ENCODE measurements at regions not wholly inside any gene's neighbourhood (a gene's known extent, or its start where the extent isn't known, plus 50 kb on each side); places are given as distances from the start of the nearest gene placed in this dataset.
A peak's percentile ranks its signal among the peaks of the same experiment; 100 is the strongest.

DNA sequence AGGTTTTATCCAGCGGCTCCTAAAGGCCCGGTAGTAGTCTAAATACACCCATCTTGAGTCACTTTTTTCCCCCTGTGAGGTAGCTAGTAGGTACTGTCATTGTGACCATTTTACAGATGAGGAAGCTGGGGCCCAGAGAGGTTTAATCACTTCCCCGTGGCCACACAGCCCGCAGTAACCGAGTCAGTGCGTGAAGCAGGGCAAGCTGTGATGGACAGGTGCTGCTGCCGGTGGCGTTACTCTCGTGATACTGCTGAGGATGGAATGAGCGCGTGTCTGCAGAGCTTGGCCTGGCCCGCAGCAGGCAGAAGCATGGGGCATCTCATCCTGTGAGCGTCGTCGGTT, 226.3 kb upstream of the CIBAR2 start:
- Histone ChIP-seq H3K4me1 (ENCODE audit: control insufficient read depth, insufficient read depth, low read length) (no peaks in the 10 kb centered on the region), H3K4me3 (ENCODE audit: low read length) (no peak overlapping the region), H3K27ac (ENCODE audit: low read length) (no peak overlapping the region), H3K27me3 (ENCODE audit: control insufficient read depth, insufficient read depth) (no peaks in the 10 kb centered on the region), H3K9me3 (ENCODE audit: control insufficient read depth, low read length) (no peaks in the 10 kb centered on the region)
- ATAC-seq (no peak), DNase-seq (peak in 1 of 3 donors; percentile 35)
- intact Hi-C loops (cut with DNase I): no loop called here
- WGBS: 93% methylated on average over 15 of the region's 15 CpGs

GRCh38 chr16:85338989-85339685, 226.9 kb upstream of the CIBAR2 start:
- 85% methylated on average over 24 of the region's 24 CpGs for WGBS
- Histone ChIP-seq H3K9me3 (ENCODE audit: control insufficient read depth, low read length) (no peaks in the 10 kb centered on the region), H3K27me3 (ENCODE audit: control insufficient read depth, insufficient read depth) (no peaks in the 10 kb centered on the region), H3K4me1 (ENCODE audit: control insufficient read depth, insufficient read depth, low read length) (no peaks in the 10 kb centered on the region), H3K4me3 (ENCODE audit: low read length) (no peak overlapping the region), H3K27ac (ENCODE audit: low read length) (no peak overlapping the region)
- no peak for ATAC-seq
- DNase-seq: peak in 1 of 3 donors; percentile 56
- intact Hi-C loops (cut with DNase I): no loop called here

DNA sequence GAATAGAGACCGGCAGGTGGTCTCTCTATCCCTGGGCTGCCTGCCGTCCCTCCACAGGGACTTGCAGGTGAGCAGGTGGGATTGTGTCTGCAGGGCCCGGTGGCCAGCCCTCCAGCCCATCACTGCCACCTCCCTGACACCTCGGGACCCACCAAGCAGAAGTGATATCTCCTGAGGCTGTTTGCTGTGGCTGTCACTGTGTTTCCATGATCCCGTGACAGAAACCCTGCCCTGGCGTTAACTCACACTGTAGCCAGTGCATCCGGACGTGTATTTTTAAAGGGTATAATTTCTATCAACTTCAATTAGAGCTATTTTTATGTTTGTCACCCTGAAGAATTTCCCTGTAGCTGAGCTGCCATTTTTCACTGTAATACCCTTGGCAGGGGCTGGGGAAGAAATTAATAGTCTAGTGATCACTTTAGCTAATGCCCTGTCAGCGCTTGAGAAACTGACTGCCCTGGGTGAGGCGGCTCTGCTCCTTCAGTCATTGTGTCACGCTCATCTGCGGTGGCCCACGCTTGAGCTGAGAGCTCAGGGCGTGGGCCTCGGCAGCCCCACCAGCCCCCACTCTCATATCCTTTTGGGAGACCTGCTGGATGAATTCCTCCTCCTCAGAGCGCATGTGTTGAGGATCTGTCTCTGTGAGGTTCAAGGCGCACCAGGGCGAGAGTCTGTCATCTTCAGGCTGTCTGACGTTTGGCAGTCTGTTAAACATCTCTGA, 229.9 kb upstream of the CIBAR2 start:
- Histone ChIP-seq H3K4me3 (ENCODE audit: low read length) (no peak overlapping the region), H3K27ac (ENCODE audit: low read length) (no peak overlapping the region), H3K27me3 (ENCODE audit: control insufficient read depth, insufficient read depth) (no peaks in the 10 kb centered on the region), H3K9me3 (ENCODE audit: control insufficient read depth, low read length) (no peaks in the 10 kb centered on the region), H3K4me1 (ENCODE audit: control insufficient read depth, insufficient read depth, low read length) (no peaks in the 10 kb centered on the region)
- peak in 1 of 3 donors; percentile 26 for DNase-seq
- no peak for ATAC-seq
- WGBS: 75% methylated on average over 19 of the region's 19 CpGs
- intact Hi-C loops (cut with DNase I): no loop called here

- no peak overlapping the region for H3K27ac ChIP-seq (ENCODE audit: low read length)
- no peaks in the 10 kb centered on the region for H3K9me3 ChIP-seq (ENCODE audit: control insufficient read depth, low read length)
- intact Hi-C loops (cut with DNase I): no loop called here
- no peaks in the 10 kb centered on the region for H3K27me3 ChIP-seq (ENCODE audit: control insufficient read depth, insufficient read depth)
- no peak overlapping the region for H3K4me3 ChIP-seq (ENCODE audit: low read length)
- ATAC-seq (no peak), DNase-seq (peak in 1 of 3 donors; percentile 31)
- WGBS: 88% methylated on average over 17 of the region's 17 CpGs
- H3K4me1 ChIP-seq (ENCODE audit: control insufficient read depth, insufficient read depth, low read length): no peaks in the 10 kb centered on the region
Measured at GRCh38 chr16:85344502-85345128, 232.3 kb upstream of the CIBAR2 start.

DNA sequence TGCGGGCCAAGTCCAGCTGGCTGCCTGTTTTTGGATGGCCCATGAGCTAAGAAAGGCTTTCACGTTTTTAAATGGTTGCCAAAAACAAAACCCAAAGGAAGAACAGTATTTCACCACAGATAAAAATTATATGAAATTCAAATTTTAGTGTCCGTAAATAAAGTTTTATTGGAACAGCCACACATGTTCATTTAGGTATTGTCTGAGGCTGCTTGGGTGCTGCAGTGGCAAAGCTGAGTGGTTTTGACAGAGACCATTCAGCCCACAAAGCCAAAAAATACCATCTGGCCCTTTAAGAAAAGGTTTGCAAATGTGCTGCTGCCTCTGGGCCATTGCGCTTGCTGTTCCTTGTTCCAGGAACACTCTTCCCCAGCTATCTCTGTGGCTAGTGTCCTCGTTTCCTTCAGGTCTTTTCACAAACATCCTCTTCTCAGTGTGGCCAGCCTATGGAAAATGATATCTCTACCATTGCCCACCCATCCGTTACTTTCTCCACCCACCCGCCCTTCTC, 232.9 kb upstream of the CIBAR2 start:
- WGBS: 82% methylated on average over 7 of the region's 7 CpGs
- intact Hi-C loops (cut with DNase I): no loop called here
- H3K27ac ChIP-seq (ENCODE audit: low read length): no peak overlapping the region

GRCh38 chr16:85346404-85347212, 234.3 kb upstream of the CIBAR2 start:
- Histone ChIP-seq H3K9me3 (ENCODE audit: control insufficient read depth, low read length) (no peaks in the 10 kb centered on the region), H3K4me3 (ENCODE audit: low read length) (no peak overlapping the region), H3K27ac (ENCODE audit: low read length) (no peak overlapping the region), H3K4me1 (ENCODE audit: control insufficient read depth, insufficient read depth, low read length) (peaks cover 6% of the 10 kb centered on the region), H3K27me3 (ENCODE audit: control insufficient read depth, insufficient read depth) (no peaks in the 10 kb centered on the region)
- intact Hi-C loops (cut with DNase I): no loop called here
- DNase-seq (no peak), ATAC-seq (no peak)
- 98% methylated on average over 12 of the region's 12 CpGs for WGBS

More for the DNA sequence above, 232.9 kb upstream of the CIBAR2 start:
- Histone ChIP-seq H3K4me1 (ENCODE audit: control insufficient read depth, insufficient read depth, low read length) (peaks cover 1% of the 10 kb centered on the region), H3K27me3 (ENCODE audit: control insufficient read depth, insufficient read depth) (no peaks in the 10 kb centered on the region), H3K4me3 (ENCODE audit: low read length) (no peak overlapping the region), H3K9me3 (ENCODE audit: control insufficient read depth, low read length) (no peaks in the 10 kb centered on the region)
- DNase-seq (no peak), ATAC-seq (no peak)

DNA sequence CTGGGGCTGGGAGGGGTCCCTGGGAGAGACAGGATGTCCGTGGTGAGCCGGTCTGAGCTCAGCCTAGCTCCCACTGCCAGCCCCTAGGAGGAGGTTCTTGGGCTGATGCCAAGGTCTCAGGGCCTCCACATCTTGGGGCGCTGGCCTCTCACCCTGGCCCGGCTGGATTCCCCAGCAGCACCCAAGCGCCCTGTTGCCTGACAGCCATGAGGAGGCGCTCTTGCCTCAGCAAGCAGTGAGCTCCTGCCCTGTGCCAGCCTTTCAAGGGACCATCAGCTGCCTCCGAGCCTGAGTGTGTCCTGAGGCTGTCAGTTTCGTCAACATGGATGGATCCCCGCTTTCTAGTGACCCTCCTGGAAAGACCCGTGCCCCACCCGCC, 234.9 kb upstream of the CIBAR2 start:
- H3K4me1 ChIP-seq (ENCODE audit: control insufficient read depth, insufficient read depth, low read length): peaks cover 6% of the 10 kb centered on the region
- DNase-seq (peak in 1 of 3 donors; percentile 61), ATAC-seq (no peak)
- intact Hi-C loops (cut with DNase I): no loop called here
- no peak overlapping the region for H3K4me3 ChIP-seq (ENCODE audit: low read length)
- H3K27ac ChIP-seq (ENCODE audit: low read length): no peak overlapping the region
- no peaks in the 10 kb centered on the region for H3K9me3 ChIP-seq (ENCODE audit: control insufficient read depth, low read length)
- no peaks in the 10 kb centered on the region for H3K27me3 ChIP-seq (ENCODE audit: control insufficient read depth, insufficient read depth)
- WGBS: 71% methylated on average over 11 of the region's 11 CpGs

GRCh38 chr16:85348065-85348840, 236.0 kb upstream of the CIBAR2 start:
- no peak overlapping the region for H3K4me3 ChIP-seq (ENCODE audit: low read length)
- peak in 1 of 3 donors; percentile 20 for DNase-seq
- H3K27ac ChIP-seq (ENCODE audit: low read length): no peak overlapping the region
- H3K4me1 ChIP-seq (ENCODE audit: control insufficient read depth, insufficient read depth, low read length): peaks cover 6% of the 10 kb centered on the region
- H3K9me3 ChIP-seq (ENCODE audit: control insufficient read depth, low read length): no peaks in the 10 kb centered on the region
- no peaks in the 10 kb centered on the region for H3K27me3 ChIP-seq (ENCODE audit: control insufficient read depth, insufficient read depth)
- 96% methylated on average over 12 of the region's 12 CpGs for WGBS
- no peak for ATAC-seq
- intact Hi-C loops (cut with DNase I): no loop called here

- H3K27ac ChIP-seq (ENCODE audit: low read length): no peak overlapping the region
- no peak for ATAC-seq
- no peak overlapping the region for H3K4me3 ChIP-seq (ENCODE audit: low read length)
- WGBS: 87% methylated on average over 21 of the region's 21 CpGs
- DNase-seq: peak in 1 of 3 donors; percentile 43
- H3K4me1 ChIP-seq (ENCODE audit: control insufficient read depth, insufficient read depth, low read length): peaks cover 6% of the 10 kb centered on the region
- no peaks in the 10 kb centered on the region for H3K27me3 ChIP-seq (ENCODE audit: control insufficient read depth, insufficient read depth)
- intact Hi-C loops (cut with DNase I): no loop called here
- no peaks in the 10 kb centered on the region for H3K9me3 ChIP-seq (ENCODE audit: control insufficient read depth, low read length)
Measured at GRCh38 chr16:85348911-85349334, 236.7 kb upstream of the CIBAR2 start.
